ACC112 (cell line): ENCODE measurements at regions not wholly inside any gene's neighbourhood (a gene's known extent, or its start where the extent isn't known, plus 50 kb on each side); places are given as distances from the start of the nearest gene placed in this dataset.

Experiments
- H2AFZ ChIP-seq: fragments of 200-600 bp; sonication (generic); one replicate; pipeline ENCODE4 v1.6.0; 2017; ENCODE audit warnings: antibody characterized with exemption, low read length; ENCODE audit not compliant: unreplicated experiment
- H3K27ac ChIP-seq: fragments of 200-600 bp; sonication (generic); 2 replicates; pipeline ENCODE4 v1.5.1; 2014; ENCODE audit warnings: low read depth, mild to moderate bottlenecking, antibody characterized with exemption, low read length, moderate library complexity
- H3K27me3 ChIP-seq: fragments of 200-600 bp; sonication (generic); 2 replicates; pipeline ENCODE4 v1.6.1; 2014; ENCODE audit warnings: mild to moderate bottlenecking, antibody characterized with exemption, low read length, moderate library complexity, mixed read lengths; ENCODE audit not compliant: insufficient read depth
- H3K36me3 ChIP-seq: fragments of 200-600 bp; sonication (generic); 2 replicates; pipeline ENCODE4 v1.6.1; 2016; ENCODE audit warnings: mild to moderate bottlenecking, antibody characterized with exemption, low read length, moderate library complexity, mixed read lengths; ENCODE audit not compliant: insufficient read depth
- H3K4me1 ChIP-seq: fragments of 200-600 bp; sonication (generic); one replicate; pipeline ENCODE4 v1.6.1; 2016; ENCODE audit warnings: low read length, mixed read lengths; ENCODE audit not compliant: insufficient read depth, unreplicated experiment, control insufficient read depth
- H3K4me3 ChIP-seq: fragments of 200-600 bp; sonication (generic); 2 replicates; pipeline ENCODE4 v1.5.1; 2014; ENCODE audit warnings: mild to moderate bottlenecking, low read depth, low read length
- H3K79me2 ChIP-seq: fragments of 200-600 bp; sonication (generic); one replicate; pipeline ENCODE4 v1.6.0; 2016; ENCODE audit warnings: low read length; ENCODE audit not compliant: control insufficient read depth, unreplicated experiment, insufficient read depth

DNA sequence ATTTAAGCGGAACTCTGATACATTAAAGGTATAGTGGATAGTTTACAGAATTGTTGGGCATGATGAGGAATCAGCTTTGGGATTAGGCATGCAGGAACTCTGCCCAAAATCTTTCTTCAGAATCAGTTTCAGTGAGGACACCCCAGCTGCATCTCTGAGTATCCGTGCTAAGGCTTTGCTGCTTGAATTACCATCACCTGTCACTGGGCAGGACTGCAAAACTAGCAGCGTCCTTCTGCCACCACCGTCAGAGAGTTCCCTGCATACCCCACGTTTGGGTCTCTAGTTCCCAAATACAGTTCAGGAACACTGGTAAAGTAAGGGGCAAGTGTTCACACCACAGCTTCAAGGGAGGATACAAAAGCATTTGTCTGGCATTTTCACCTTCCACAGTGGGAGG lies 164.6 kb upstream of the ARHGEF26 start:
- H3K27ac ChIP-seq, result no peak overlapping the region
- no peaks in the 10 kb centered on the region for H3K79me2 ChIP-seq
- H3K27me3 ChIP-seq, result peaks cover 13% of the 10 kb centered on the region
- no peaks in the 10 kb centered on the region for H3K4me1 ChIP-seq
- no peak overlapping the region for H3K4me3 ChIP-seq
- no peaks in the 10 kb centered on the region for H3K36me3 ChIP-seq
- H2AFZ ChIP-seq, result no peak overlapping the region

GRCh38 chr3:153957421-153957820 lies 163.8 kb upstream of the ARHGEF26 start:
- Histone ChIP-seq H3K36me3 (no peaks in the 10 kb centered on the region), H2AFZ (no peak overlapping the region), H3K4me1 (no peaks in the 10 kb centered on the region), H3K4me3 (no peak overlapping the region), H3K27ac (no peak overlapping the region), H3K79me2 (no peaks in the 10 kb centered on the region), H3K27me3 (peaks cover 14% of the 10 kb centered on the region)

GRCh38 chr3:153958635-153959595 lies 162.3 kb upstream of the ARHGEF26 start:
- no peak overlapping the region for H3K27ac ChIP-seq
- no peaks in the 10 kb centered on the region for H3K36me3 ChIP-seq
- H2AFZ ChIP-seq, result no peak overlapping the region
- H3K4me1 ChIP-seq, result no peaks in the 10 kb centered on the region
- no peak overlapping the region for H3K4me3 ChIP-seq
- peaks cover 5% of the 10 kb centered on the region; the same call in 1 of the 2 replicates for H3K27me3 ChIP-seq
- no peaks in the 10 kb centered on the region for H3K79me2 ChIP-seq

DNA sequence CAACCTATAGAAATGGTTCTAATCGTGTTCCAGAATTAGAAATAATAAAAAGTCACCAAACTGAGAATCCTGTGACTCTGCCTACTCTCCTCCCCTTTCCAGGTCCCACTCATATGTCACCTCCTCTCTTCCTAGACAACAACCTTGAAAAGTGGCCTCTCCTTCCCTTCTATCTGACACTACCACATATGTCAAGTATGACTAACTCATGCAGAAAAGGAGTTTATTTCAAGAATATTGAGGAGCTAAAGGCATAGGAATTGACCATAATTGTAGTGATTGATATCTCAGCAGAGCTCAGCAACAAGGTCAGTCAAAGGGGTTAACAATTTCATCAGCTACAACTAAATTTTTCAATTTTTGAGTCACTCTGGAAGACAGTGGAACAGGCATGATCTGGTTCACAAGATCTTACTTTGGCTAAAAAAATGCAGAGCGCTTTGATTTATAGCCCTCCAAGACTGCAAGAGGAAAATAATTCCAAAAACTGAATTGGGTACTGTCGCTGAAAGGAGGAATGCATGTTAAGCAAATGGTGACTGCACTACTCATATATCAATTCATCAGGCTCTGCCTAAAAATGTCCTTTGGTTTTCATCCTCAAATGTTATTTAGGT lies 160.6 kb upstream of the ARHGEF26 start:
- Histone ChIP-seq H3K4me1 (no peaks in the 10 kb centered on the region), H3K36me3 (no peaks in the 10 kb centered on the region), H3K27ac (no peak overlapping the region), H2AFZ (no peak overlapping the region), H3K4me3 (no peak overlapping the region), H3K79me2 (no peaks in the 10 kb centered on the region), H3K27me3 (peaks cover 5% of the 10 kb centered on the region; the same call in 1 of the 2 replicates)

- Histone ChIP-seq H3K27me3 (peaks cover 5% of the 10 kb centered on the region; the same call in 1 of the 2 replicates), H2AFZ (no peak overlapping the region), H3K4me3 (no peak overlapping the region), H3K27ac (no peak overlapping the region), H3K79me2 (no peaks in the 10 kb centered on the region), H3K4me1 (no peaks in the 10 kb centered on the region), H3K36me3 (no peaks in the 10 kb centered on the region)
These were observed 159.7 kb upstream of the ARHGEF26 start for GRCh38 chr3:153961494-153961893.

GRCh38 chr3:153963012-153963411 lies 158.2 kb upstream of the ARHGEF26 start:
- Histone ChIP-seq H3K27me3 (peaks cover 5% of the 10 kb centered on the region; the same call in 1 of the 2 replicates), H3K36me3 (no peaks in the 10 kb centered on the region), H3K79me2 (no peaks in the 10 kb centered on the region), H2AFZ (no peak overlapping the region), H3K4me3 (no peak overlapping the region), H3K4me1 (no peaks in the 10 kb centered on the region), H3K27ac (no peak overlapping the region)

GRCh38 chr3:153967260-153967659 lies 153.9 kb upstream of the ARHGEF26 start:
- H3K36me3 ChIP-seq, result no peaks in the 10 kb centered on the region
- H3K4me1 ChIP-seq, result no peaks in the 10 kb centered on the region
- H3K4me3 ChIP-seq, result no peak overlapping the region
- no peak overlapping the region for H2AFZ ChIP-seq
- H3K79me2 ChIP-seq, result no peaks in the 10 kb centered on the region
- no peaks in the 10 kb centered on the region for H3K27me3 ChIP-seq
- no peak overlapping the region for H3K27ac ChIP-seq

DNA sequence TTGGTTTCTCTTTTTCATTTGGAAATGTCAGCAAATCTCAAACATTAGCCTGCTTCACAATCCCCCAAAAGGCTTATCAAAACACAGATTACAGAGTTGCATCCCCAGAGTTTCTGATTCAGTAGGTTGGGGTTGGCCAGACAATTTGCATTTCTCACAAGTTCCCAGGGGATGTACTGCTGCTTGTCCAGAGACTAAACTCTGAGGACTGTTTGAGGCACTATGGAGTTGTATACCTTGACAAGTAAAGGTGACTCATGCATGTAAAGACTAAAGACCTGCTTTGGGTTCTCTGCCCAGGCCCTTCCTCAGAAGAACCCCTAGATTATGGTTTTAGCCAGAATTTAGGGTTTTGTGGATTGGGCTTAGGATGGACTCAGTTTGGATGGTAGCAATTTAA lies 151.1 kb upstream of the ARHGEF26 start:
- no peak overlapping the region for H3K27ac ChIP-seq
- no peak overlapping the region for H3K4me3 ChIP-seq
- no peak overlapping the region for H2AFZ ChIP-seq
- H3K79me2 ChIP-seq, result no peaks in the 10 kb centered on the region
- no peaks in the 10 kb centered on the region for H3K36me3 ChIP-seq
- H3K27me3 ChIP-seq, result no peaks in the 10 kb centered on the region
- H3K4me1 ChIP-seq, result no peaks in the 10 kb centered on the region

- H3K4me3 ChIP-seq, result no peak overlapping the region
- H3K36me3 ChIP-seq, result no peaks in the 10 kb centered on the region
- no peaks in the 10 kb centered on the region for H3K27me3 ChIP-seq
- H3K27ac ChIP-seq, result no peak overlapping the region
- no peak overlapping the region for H2AFZ ChIP-seq
- no peaks in the 10 kb centered on the region for H3K4me1 ChIP-seq
- H3K79me2 ChIP-seq, result no peaks in the 10 kb centered on the region
These were observed 150.3 kb upstream of the ARHGEF26 start for GRCh38 chr3:153970741-153971347.

DNA sequence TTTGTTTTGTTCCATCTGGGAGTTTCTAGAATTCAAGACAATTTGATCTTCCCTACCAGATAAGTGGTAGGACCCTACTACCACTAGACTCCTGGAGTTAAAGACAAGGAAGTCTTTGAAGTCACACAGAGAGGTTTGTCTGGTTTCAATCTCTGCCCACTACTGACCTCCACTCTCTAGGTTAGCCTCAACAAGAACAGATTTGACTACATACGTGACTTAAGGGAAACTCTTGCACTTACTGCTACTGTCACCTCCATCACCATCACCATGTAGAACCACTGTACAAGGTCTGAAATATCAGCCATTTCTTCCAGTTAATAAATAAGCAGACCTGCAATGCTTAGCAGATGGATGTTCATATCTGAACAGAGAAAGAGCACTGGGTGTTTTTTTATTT lies 148.3 kb upstream of the ARHGEF26 start:
- H3K79me2 ChIP-seq, result no peaks in the 10 kb centered on the region
- H3K27ac ChIP-seq, result no peak overlapping the region
- H2AFZ ChIP-seq, result no peak overlapping the region
- H3K36me3 ChIP-seq, result no peaks in the 10 kb centered on the region
- H3K4me3 ChIP-seq, result no peak overlapping the region
- H3K27me3 ChIP-seq, result no peaks in the 10 kb centered on the region
- no peaks in the 10 kb centered on the region for H3K4me1 ChIP-seq
